ENCODE measurements at regions not wholly inside any gene's neighbourhood (a gene's known extent, or its start where the extent isn't known, plus 50 kb on each side); places are given as distances from the start of the nearest gene placed in this dataset.

DNA sequence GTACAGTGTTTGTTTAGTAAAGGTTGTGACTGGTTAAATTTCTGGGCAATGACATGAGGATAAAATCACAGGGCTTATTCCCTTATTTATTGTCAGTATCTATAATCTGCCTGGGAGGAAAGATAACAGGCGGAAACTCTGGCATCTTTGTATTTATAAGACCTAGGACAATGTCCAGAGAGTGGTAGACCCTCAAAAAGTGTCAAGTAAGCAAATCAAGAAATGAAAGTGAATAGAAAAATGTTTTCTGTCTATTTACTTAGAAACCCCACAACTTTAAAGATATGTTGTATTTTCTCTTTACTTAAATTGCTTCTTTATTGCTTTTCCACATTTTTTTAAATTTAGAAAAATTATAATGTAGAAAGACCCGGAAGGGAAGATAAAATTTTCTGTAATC is 544.6 kb downstream of the EDEM1 start:
- Histone ChIP-seq H3K27ac (replicated peaks in 1 of 4) (no peak overlapping the region), H3K27me3 (no peaks in the 10 kb centered on the region), H3K9me3 (no peaks in the 10 kb centered on the region), H3K4me1 (no peaks in the 10 kb centered on the region), H3K4me3 (no peak overlapping the region), H3K36me3 (no peaks in the 10 kb centered on the region)
- 58% methylated on average over 2 of the region's 2 CpGs for WGBS
- no peak for DNase-seq (ENCODE audit: extremely low spot score)
- TF ChIP-seq EP300 (IDR thresholded peaks at IDR 0.05) (no peak), POLR2AphosphoS5 (IDR thresholded peaks at IDR 0.05) (no peak), POLR2A (IDR thresholded peaks at IDR 0.05; ENCODE audit: low read depth) (no peak)
- TF ChIP-seq, protein P1, sequence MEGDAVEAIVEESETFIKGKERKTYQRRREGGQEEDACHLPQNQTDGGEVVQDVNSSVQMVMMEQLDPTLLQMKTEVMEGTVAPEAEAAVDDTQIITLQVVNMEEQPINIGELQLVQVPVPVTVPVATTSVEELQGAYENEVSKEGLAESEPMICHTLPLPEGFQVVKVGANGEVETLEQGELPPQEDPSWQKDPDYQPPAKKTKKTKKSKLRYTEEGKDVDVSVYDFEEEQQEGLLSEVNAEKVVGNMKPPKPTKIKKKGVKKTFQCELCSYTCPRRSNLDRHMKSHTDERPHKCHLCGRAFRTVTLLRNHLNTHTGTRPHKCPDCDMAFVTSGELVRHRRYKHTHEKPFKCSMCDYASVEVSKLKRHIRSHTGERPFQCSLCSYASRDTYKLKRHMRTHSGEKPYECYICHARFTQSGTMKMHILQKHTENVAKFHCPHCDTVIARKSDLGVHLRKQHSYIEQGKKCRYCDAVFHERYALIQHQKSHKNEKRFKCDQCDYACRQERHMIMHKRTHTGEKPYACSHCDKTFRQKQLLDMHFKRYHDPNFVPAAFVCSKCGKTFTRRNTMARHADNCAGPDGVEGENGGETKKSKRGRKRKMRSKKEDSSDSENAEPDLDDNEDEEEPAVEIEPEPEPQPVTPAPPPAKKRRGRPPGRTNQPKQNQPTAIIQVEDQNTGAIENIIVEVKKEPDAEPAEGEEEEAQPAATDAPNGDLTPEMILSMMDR (IDR thresholded peaks at IDR 0.05) = no peak
- intact Hi-C loops (cut with DNase I) = no loop called here

DNA sequence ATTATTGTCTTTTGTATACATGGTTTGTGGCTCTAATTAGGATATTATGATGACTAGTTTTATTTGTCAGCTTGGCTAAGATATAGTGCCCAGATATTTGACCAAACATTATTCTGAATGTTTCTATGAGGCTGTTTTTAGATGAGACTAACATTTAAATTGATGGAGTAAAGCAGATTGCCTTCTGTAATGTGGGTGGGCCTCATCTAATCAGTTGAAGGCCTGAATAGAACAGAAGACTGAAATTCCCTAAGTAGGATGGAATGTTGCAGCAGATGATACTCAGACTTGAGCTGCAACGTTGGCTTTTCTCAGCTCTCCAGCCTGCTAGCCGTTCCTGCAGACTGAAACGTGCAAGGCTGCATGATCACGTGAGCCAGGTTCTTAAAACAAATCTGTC is 546.5 kb downstream of the EDEM1 start:
- TF ChIP-seq POLR2A (IDR thresholded peaks at IDR 0.05; ENCODE audit: low read depth) = no peak
- TF ChIP-seq, protein P1 (IDR thresholded peaks at IDR 0.05) = no peak
- no peak for TF ChIP-seq EP300 (IDR thresholded peaks at IDR 0.05)
- no peak for TF ChIP-seq POLR2AphosphoS5 (IDR thresholded peaks at IDR 0.05)
- Histone ChIP-seq H3K4me1 (no peaks in the 10 kb centered on the region), H3K27me3 (no peaks in the 10 kb centered on the region), H3K36me3 (no peaks in the 10 kb centered on the region), H3K4me3 (no peak overlapping the region), H3K27ac (replicated peaks in 1 of 4) (no peak overlapping the region), H3K9me3 (no peaks in the 10 kb centered on the region)
- WGBS = 88% methylated on average over 4 of the region's 4 CpGs
- intact Hi-C loops (cut with DNase I) = no loop called here
- DNase-seq (ENCODE audit: extremely low spot score) = no peak

DNA sequence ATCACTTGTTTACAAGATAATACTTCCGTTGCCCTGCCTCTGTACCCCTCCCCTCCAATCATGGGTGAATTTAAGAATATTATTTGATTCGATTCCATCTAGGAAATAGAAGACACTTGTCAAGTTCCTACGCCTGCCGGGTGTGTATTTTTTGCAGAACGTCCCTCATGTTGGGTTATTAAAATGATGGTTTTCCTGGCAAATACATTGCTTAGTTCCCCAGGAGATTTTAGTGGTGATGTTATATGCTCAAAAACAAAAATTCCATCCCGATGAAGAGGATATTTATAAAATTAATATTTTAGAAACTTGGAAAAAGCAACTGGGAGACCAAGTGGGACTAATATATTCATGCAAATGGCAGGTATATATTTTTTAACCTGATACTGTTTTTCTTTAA is 548.4 kb downstream of the EDEM1 start:
- Histone ChIP-seq H3K27ac (replicated peaks in 1 of 4) (no peak overlapping the region), H3K4me1 (no peaks in the 10 kb centered on the region), H3K4me3 (no peak overlapping the region), H3K36me3 (no peaks in the 10 kb centered on the region), H3K9me3 (no peaks in the 10 kb centered on the region), H3K27me3 (no peaks in the 10 kb centered on the region)
- 89% methylated on average over 6 of the region's 6 CpGs for WGBS
- TF ChIP-seq, protein P1 (IDR thresholded peaks at IDR 0.05) = no peak
- TF ChIP-seq EP300 (IDR thresholded peaks at IDR 0.05) = no peak
- no peak for TF ChIP-seq POLR2A (IDR thresholded peaks at IDR 0.05; ENCODE audit: low read depth)
- TF ChIP-seq POLR2AphosphoS5 (IDR thresholded peaks at IDR 0.05) = no peak
- intact Hi-C loops (cut with DNase I) = no loop called here
- DNase-seq (ENCODE audit: extremely low spot score) = no peak

DNA sequence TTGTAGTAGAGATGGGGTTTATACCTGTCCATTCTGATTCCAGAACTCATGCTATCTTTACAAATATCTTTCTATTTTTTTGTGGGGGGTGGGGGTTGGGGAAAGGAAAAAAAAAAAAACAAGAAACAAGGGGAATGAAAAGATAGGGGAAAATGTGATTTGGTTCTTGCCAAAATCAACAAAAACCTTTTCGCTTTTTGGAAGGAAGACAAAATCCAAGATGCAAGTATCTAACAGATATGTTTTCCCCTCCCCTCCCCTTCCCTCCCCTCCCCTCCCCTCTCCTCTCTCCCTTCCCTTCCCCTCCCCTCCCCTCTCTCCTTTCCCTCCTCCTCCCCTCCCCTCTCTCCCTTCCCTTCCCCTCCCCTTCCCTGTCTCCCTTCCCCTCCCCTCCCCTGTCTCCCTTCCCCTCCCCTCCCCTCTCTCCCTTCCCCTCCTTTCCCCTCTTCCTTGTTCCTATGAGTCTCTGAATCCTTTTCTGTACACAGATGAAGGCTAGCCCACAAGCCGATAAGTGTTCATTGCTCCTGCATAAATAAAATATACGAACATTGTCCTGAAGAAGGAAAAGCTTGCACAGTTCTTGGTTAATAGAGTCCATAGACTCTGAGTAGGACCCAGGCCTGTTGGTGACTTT is 551.9 kb downstream of the EDEM1 start:
- intact Hi-C loops (cut with DNase I) = no loop called here
- Histone ChIP-seq H3K4me1 (no peaks in the 10 kb centered on the region), H3K36me3 (no peaks in the 10 kb centered on the region), H3K9me3 (no peaks in the 10 kb centered on the region), H3K27me3 (no peaks in the 10 kb centered on the region), H3K27ac (replicated peaks in 1 of 4) (no peak overlapping the region), H3K4me3 (no peak overlapping the region)
- TF ChIP-seq EP300 (IDR thresholded peaks at IDR 0.05) (no peak), POLR2A (IDR thresholded peaks at IDR 0.05; ENCODE audit: low read depth) (no peak), POLR2AphosphoS5 (IDR thresholded peaks at IDR 0.05) (no peak)
- TF ChIP-seq, protein P1 (IDR thresholded peaks at IDR 0.05) = no peak
- DNase-seq (ENCODE audit: extremely low spot score) = no peak
- 57% methylated on average over 3 of the region's 3 CpGs for WGBS

DNA sequence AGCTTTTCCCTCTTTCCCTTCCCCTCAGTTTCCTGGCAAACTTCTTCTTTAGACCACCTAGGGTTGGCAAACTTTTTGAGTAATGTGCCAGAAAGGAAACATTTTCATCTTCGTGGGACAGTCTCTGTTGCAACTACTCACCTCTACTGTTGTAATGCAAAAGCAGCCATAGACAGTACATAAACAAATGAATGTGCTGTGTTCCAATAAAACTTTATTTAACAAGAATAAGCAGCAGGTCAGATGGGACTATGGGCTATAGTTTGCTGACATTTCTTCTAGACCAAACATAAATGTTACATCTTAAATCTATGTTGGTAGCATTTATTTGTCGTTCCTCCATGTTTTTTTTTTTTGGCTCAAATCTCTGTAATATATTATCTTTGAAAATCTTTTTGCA is 552.4 kb downstream of the EDEM1 start:
- no peak for DNase-seq (ENCODE audit: extremely low spot score)
- WGBS = 67% methylated on average over 2 of the region's 2 CpGs
- Histone ChIP-seq H3K4me1 (no peaks in the 10 kb centered on the region), H3K36me3 (no peaks in the 10 kb centered on the region), H3K9me3 (no peaks in the 10 kb centered on the region), H3K27ac (replicated peaks in 1 of 4) (no peak overlapping the region), H3K27me3 (no peaks in the 10 kb centered on the region), H3K4me3 (no peak overlapping the region)
- TF ChIP-seq, protein P1 (IDR thresholded peaks at IDR 0.05) = no peak
- TF ChIP-seq EP300 (IDR thresholded peaks at IDR 0.05) = no peak
- no peak for TF ChIP-seq POLR2AphosphoS5 (IDR thresholded peaks at IDR 0.05)
- no peak for TF ChIP-seq POLR2A (IDR thresholded peaks at IDR 0.05; ENCODE audit: low read depth)
- intact Hi-C loops (cut with DNase I) = no loop called here
